AG09319 (cell line): ENCODE measurements at regions not wholly inside any gene's neighbourhood (a gene's known extent, or its start where the extent isn't known, plus 50 kb on each side); places are given as distances from the start of the nearest gene placed in this dataset.

Experiments used
- DNase-seq: peaks from one replicate; pipeline ENCODE4 v3.0.0-alpha.2; 2010; ENCODE audit warnings: low read depth; ENCODE audit errors: extremely low read depth
- CTCF ChIP-seq: IDR thresholded peaks from 2 replicates; pipeline ENCODE4 v1.5.1; 2011; ENCODE audit warnings: low read depth, mild to moderate bottlenecking, inconsistent platforms, low read length, moderate library complexity

DNA sequence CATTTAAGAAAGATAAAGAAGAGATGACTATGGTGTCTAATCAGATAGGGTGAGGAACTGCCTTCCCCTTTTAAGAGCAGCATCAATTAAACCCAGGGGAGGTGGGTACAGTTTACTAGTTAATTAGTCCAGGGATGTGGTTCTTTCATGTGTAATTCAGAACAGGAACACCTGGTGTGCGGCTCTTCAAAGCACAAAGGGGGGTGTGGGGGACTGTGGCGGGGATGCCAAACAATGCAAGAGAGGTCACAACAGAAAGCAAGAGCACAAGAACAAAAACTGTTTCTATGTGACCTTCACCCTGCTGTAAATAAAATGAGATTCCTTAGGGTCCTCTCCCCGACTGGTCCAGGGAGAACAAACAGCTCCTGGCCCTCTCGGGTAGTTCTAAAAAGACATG, 183.9 kb upstream of the SOX5 start:
- no peak for DNase-seq
- TF ChIP-seq CTCF, result no peak

GRCh38 chr12:24127919-24128721, 178.7 kb upstream of the SOX5 start:
- no peak for TF ChIP-seq CTCF
- no peak for DNase-seq

GRCh38 chr12:24125280-24125679, 175.8 kb upstream of the SOX5 start:
- TF ChIP-seq CTCF, result no peak
- no peak for DNase-seq

GRCh38 chr12:24121911-24122310, 172.4 kb upstream of the SOX5 start:
- TF ChIP-seq CTCF, result no peak

DNA sequence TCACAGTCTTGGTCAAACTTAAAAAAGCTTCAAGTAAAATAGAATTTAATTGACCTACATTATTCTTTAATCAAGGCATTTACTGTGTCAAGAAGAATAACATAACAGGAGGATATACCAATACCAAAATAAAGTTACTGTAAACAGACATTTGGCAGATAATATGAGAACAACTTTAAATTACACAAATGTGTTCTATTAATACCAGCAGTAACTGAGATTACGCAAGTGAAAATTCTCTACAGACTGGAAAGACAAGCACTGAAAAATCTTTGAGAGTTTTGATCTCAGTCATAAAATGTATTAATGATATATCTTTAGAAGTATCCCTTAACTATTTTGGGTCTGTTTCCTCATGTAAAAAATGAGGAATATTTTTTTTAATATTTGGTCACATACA, 169.2 kb upstream of the SOX5 start:
- TF ChIP-seq CTCF, result no peak
- DNase-seq, result no peak

More at GRCh38 chr12:24121911-24122310, 172.4 kb upstream of the SOX5 start:
- DNase-seq, result peak; percentile 22

DNA sequence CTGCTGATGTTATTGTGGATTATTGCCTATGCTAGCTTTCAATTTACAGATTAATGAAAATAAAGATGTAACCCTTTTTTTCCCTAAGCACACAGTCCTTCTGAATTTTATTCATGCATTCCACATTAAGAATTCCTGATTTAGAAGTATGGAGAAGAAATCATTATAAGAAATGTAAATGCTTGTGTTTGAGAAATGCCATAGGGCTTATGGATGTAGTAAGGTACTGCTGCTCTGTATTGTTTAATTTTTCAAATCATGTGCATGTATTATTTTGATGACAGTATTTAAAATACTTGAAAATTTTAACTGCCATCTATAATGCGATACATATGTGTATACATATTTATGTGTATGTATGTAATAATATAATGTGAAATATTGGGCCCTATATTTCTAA, 167.1 kb upstream of the SOX5 start:
- no peak for TF ChIP-seq CTCF
- DNase-seq, result no peak

GRCh38 chr12:24113701-24114100, 164.2 kb upstream of the SOX5 start:
- DNase-seq, result no peak
- TF ChIP-seq CTCF, result no peak
